Mesothelial cell of epicardium (in vitro differentiated cells): ENCODE measurements at regions not wholly inside any gene's neighbourhood (a gene's known extent, or its start where the extent isn't known, plus 50 kb on each side); places are given as distances from the start of the nearest gene placed in this dataset.

Experiments
- DNase-seq, 2 experiments: peaks; one replicate each; pipeline ENCODE4 v3.0.0; 2021; ENCODE audit warnings: low spot score in 2 of 2; ENCODE audit not compliant: unreplicated experiment in 2 of 2
- H3K27ac Mint-ChIP-seq: 2 replicates; pipeline ENCODE4 v1.8.0; 2021; ENCODE audit warnings: mixed read lengths
- H3K27me3 Mint-ChIP-seq: 2 replicates; pipeline ENCODE4 v1.8.0; 2021; ENCODE audit warnings: low read depth, mixed read lengths
- H3K36me3 Mint-ChIP-seq: 2 replicates; pipeline ENCODE4 v1.8.0; 2021; ENCODE audit warnings: mixed read lengths
- H3K4me1 Mint-ChIP-seq: 2 replicates; pipeline ENCODE4 v1.8.0; 2021; ENCODE audit warnings: mixed read lengths
- H3K4me3 Mint-ChIP-seq: 2 replicates; pipeline ENCODE4 v1.8.0; 2021; ENCODE audit warnings: mild to moderate bottlenecking, moderate library complexity, mixed read lengths
- H3K9me3 Mint-ChIP-seq: 2 replicates; pipeline ENCODE4 v1.8.0; 2021; ENCODE audit warnings: mixed read lengths
- CTCF ChIP-seq: fragments of 200-600 bp; sonication (generic); IDR thresholded peaks from one replicate; pipeline ENCODE4 v1.5.0; 2021; ENCODE audit warnings: antibody characterized with exemption; ENCODE audit not compliant: unreplicated experiment

- no peaks in the 10 kb centered on the region for H3K4me1 Mint-ChIP-seq
- peaks cover 30% of the 10 kb centered on the region for H3K27me3 Mint-ChIP-seq
- no peak for DNase-seq
- H3K9me3 Mint-ChIP-seq: peaks cover 15% of the 10 kb centered on the region
- H3K27ac Mint-ChIP-seq: no peak overlapping the region
- no peaks in the 10 kb centered on the region for H3K36me3 Mint-ChIP-seq
- no peak overlapping the region for H3K4me3 Mint-ChIP-seq
- no peak for TF ChIP-seq CTCF
These were observed 83.4 kb downstream of the NPTX2 start for GRCh38 chr7:98700533-98700932.

GRCh38 chr7:98701372-98701771 is 84.3 kb downstream of the NPTX2 start:
- no peak for TF ChIP-seq CTCF

GRCh38 chr7:98702021-98702420 is 84.9 kb downstream of the NPTX2 start:
- H3K9me3 Mint-ChIP-seq: peaks cover 4% of the 10 kb centered on the region
- no peak overlapping the region for H3K27ac Mint-ChIP-seq
- DNase-seq: no peak
- H3K4me1 Mint-ChIP-seq: no peaks in the 10 kb centered on the region
- no peak for TF ChIP-seq CTCF
- H3K4me3 Mint-ChIP-seq: no peak overlapping the region
- peaks cover 37% of the 10 kb centered on the region for H3K27me3 Mint-ChIP-seq
- no peaks in the 10 kb centered on the region for H3K36me3 Mint-ChIP-seq

More at GRCh38 chr7:98701372-98701771, 84.3 kb downstream of the NPTX2 start:
- Mint-ChIP-seq H3K27ac (no peak overlapping the region), H3K4me3 (no peak overlapping the region), H3K36me3 (no peaks in the 10 kb centered on the region), H3K4me1 (no peaks in the 10 kb centered on the region), H3K9me3 (peaks cover 10% of the 10 kb centered on the region), H3K27me3 (peaks cover 37% of the 10 kb centered on the region)
- no peak for DNase-seq

GRCh38 chr7:98703916-98704315 is 86.8 kb downstream of the NPTX2 start:
- no peak for TF ChIP-seq CTCF
- H3K4me1 Mint-ChIP-seq: no peaks in the 10 kb centered on the region
- no peak for DNase-seq
- no peak overlapping the region for H3K27ac Mint-ChIP-seq
- peaks cover 33% of the 10 kb centered on the region for H3K27me3 Mint-ChIP-seq
- no peak overlapping the region for H3K4me3 Mint-ChIP-seq
- H3K9me3 Mint-ChIP-seq: no peaks in the 10 kb centered on the region
- no peaks in the 10 kb centered on the region for H3K36me3 Mint-ChIP-seq

GRCh38 chr7:98705626-98706025 is 88.5 kb downstream of the NPTX2 start:
- no peak for DNase-seq
- Mint-ChIP-seq H3K4me3 (no peak overlapping the region), H3K9me3 (no peaks in the 10 kb centered on the region), H3K27me3 (peaks cover 28% of the 10 kb centered on the region), H3K36me3 (no peaks in the 10 kb centered on the region), H3K4me1 (no peaks in the 10 kb centered on the region), H3K27ac (no peak overlapping the region)
- TF ChIP-seq CTCF: no peak

- Mint-ChIP-seq H3K9me3 (no peaks in the 10 kb centered on the region), H3K4me1 (no peaks in the 10 kb centered on the region), H3K27me3 (peaks cover 33% of the 10 kb centered on the region), H3K36me3 (no peaks in the 10 kb centered on the region), H3K27ac (no peak overlapping the region), H3K4me3 (no peak overlapping the region)
- no peak for TF ChIP-seq CTCF
- no peak for DNase-seq
These were observed 90.0 kb downstream of the NPTX2 start for GRCh38 chr7:98707076-98707475.
